GM12874 (cell line): ENCODE measurements at regions not wholly inside any gene's neighbourhood (a gene's known extent, or its start where the extent isn't known, plus 50 kb on each side); places are given as distances from the start of the nearest gene placed in this dataset.

ENCODE experiments used
- TF ChIP-seq, protein P1 (sequence below): IDR thresholded peaks from 2 replicates; pipeline ENCODE4 v1.5.1; 2011; ENCODE audit warnings: low read depth, mild to moderate bottlenecking, control low read depth, low read length, moderate library complexity; ENCODE audit not compliant: insufficient read depth

DNA sequence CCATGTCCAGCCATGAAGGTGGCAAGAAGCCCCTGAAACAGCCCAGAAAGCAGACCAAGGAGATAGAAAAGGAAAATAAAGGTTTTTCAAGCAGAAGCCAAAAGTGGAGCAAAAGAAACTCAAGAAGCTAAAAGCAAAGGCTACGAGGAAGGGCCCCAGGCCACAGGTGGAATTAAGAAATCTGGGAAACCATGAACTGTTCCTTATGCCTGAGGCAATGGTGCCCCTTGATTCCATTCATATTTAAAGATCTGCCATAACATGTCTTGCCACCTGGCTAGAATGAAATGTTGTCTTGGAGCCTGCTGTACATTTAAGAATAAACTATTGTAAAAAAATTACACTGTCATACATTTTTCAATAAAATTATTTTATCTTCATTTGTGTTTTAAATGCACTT lies 59.5 kb upstream of the TARS1 start:
- TF ChIP-seq, protein P1, sequence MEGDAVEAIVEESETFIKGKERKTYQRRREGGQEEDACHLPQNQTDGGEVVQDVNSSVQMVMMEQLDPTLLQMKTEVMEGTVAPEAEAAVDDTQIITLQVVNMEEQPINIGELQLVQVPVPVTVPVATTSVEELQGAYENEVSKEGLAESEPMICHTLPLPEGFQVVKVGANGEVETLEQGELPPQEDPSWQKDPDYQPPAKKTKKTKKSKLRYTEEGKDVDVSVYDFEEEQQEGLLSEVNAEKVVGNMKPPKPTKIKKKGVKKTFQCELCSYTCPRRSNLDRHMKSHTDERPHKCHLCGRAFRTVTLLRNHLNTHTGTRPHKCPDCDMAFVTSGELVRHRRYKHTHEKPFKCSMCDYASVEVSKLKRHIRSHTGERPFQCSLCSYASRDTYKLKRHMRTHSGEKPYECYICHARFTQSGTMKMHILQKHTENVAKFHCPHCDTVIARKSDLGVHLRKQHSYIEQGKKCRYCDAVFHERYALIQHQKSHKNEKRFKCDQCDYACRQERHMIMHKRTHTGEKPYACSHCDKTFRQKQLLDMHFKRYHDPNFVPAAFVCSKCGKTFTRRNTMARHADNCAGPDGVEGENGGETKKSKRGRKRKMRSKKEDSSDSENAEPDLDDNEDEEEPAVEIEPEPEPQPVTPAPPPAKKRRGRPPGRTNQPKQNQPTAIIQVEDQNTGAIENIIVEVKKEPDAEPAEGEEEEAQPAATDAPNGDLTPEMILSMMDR: no peak
